Renal cortex interstitium (tissue), 11 donors: ENCODE measurements at regions not wholly inside any gene's neighbourhood (a gene's known extent, or its start where the extent isn't known, plus 50 kb on each side); places are given as distances from the start of the nearest gene placed in this dataset.
A peak's percentile ranks its signal among the peaks of the same experiment; 100 is the strongest.

ENCODE experiments used
- DNase-seq, 11 donors: peaks; one replicate each; pipeline ENCODE4 v3.0.0-alpha.2; 2013; ENCODE audit warnings: low read depth in 9 of 11, low spot score in 4 of 11; ENCODE audit errors: extremely low read depth in 1 of 11

- peak in 8 of 11 donors; percentile 44 to 74 (median 65) for DNase-seq
These were observed 213.6 kb upstream of the S1PR3 start for GRCh38 chr9:88777498-88778312.

GRCh38 chr9:88781628-88782391 is 209.5 kb upstream of the S1PR3 start:
- peak in 2 of 11 donors; percentile 20 to 39 for DNase-seq

DNA sequence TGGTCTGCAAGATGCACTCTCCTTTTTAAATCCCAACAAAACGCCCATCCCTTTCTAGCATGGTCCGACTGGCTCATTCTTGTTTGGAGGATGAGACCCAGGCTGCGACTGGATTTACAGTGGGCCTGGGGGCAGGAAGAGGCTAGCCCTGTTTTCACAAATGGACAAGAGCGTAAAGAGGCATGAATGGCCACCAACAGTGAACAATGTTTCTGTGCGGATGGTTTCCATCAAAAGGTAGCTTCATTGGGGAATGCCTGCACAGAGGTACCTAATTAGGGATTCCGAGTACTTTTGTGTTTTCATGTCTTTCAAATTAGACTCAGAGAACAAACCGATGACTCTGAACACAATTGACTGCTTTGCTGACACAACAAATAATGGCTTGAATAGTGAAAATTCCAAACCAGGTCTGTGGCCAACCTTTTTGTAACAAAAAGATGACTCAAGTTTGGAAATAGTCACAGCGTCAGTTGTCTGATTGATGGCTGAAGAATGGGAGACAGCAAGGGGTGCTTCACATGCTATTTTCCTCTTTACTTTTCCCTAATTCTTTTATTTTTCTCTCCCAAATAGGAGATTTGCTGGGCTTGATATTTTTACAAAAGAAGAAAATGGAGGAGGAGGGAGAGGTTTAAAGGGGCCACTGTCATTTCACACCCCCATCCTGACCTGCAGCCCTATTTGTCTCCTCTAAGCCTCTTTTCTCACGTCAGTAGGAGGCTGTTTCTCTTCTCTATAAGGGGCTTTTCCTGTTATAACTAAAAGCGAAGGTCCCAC is 208.1 kb upstream of the S1PR3 start:
- no peak for DNase-seq

DNA sequence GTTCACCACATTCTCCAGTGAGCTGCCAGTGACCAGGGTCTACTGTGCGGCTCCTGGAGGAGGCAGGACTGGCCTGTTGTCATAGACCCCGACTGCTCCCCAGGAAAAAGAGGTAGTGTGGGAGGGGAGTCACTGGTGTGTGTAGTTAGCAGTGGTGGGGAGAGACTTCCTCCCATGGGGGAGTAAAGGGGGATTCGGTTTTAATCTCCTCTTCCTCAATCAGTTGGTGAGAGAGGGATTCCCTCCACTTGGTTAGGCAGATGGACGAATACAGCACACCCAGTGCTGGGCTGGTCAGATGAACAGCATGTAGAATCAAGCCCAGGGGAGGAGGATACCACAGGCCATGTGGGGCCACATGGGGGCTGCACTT is 207.6 kb upstream of the S1PR3 start:
- no peak for DNase-seq

DNA sequence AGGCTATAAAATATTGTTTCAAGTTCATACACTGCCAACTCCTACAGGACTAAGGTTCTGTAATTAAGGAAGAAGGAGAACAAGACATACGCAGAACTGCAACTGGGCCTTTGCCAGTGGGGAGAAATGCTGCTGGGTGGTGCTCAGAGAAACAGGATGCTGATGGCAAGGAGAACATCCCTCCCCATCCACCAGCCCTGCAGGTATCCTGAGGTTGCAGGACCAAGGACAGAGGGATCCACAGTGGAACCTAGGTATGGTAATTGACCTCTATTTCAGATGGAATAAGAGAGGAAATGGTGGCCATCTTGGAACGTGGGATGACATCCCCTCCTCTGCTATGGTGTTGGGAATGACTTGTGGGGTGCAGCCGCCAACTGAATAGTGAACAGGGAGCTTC is 206.3 kb upstream of the S1PR3 start:
- no peak for DNase-seq

DNA sequence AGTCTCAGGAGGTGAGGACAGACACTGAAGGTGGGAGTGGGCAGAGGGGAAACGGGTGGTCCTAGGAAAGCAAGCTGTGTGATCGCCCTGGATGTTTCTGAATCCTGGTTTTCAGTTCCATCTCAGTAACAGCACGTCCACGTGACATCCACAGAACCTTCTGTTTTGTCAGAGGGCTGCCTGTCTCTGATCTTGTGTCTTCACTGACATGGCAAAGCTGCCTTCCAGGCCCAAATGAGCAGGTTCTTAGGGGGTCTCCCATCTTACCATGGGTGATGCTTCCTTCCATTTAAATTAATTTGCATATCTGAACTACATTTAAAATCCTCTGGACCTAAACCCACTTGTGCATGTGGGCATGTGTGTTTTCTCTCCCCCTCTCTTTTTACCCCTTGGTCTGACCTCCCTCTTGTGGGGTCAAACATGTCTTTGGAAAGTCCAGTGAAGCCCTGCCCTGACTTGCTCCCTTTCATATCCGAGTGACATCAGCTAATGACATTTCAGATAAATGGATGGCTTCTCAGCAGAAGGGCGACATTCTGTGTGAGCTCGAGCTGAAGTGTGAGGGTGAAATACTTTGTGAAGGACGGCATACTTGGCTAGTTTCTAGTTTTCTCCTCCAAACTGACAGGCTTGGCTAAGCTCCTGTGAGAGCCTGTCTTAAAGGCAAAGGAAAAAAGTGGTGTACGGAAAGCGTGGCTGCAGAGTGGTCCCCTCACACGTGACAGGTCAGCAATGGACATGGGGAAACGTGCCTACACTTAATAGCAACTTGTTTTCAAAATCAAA is 204.8 kb upstream of the S1PR3 start:
- no peak for DNase-seq

DNA sequence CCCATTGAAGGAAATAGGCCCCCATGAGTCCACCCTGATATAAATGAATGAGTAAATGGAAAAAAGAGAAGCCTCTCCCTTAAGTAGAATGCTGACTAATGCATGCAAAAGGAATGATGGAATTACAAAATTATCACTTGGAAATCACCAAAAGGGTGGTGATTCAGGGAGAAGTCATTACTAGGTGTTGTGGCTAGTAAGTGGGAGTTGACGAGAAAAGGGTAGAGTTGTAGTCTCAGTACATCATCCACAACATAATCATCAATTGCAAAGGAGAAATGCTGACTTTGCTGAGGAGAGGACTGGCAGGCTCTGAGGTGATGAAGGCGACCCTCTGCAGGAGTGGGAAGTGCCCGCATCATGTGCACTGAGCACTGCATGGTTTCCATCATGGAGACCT is 201.5 kb upstream of the S1PR3 start:
- no peak for DNase-seq

- DNase-seq = no peak
These were observed 200.0 kb upstream of the S1PR3 start for GRCh38 chr9:88791105-88791805.

- DNase-seq = no peak
These were observed 198.8 kb upstream of the S1PR3 start for GRCh38 chr9:88792502-88792901.

- DNase-seq = no peak
These were observed 197.2 kb upstream of the S1PR3 start for GRCh38 chr9:88794100-88794499.

- no peak for DNase-seq
These were observed 194.3 kb upstream of the S1PR3 start for GRCh38 chr9:88796947-88797346.

DNA sequence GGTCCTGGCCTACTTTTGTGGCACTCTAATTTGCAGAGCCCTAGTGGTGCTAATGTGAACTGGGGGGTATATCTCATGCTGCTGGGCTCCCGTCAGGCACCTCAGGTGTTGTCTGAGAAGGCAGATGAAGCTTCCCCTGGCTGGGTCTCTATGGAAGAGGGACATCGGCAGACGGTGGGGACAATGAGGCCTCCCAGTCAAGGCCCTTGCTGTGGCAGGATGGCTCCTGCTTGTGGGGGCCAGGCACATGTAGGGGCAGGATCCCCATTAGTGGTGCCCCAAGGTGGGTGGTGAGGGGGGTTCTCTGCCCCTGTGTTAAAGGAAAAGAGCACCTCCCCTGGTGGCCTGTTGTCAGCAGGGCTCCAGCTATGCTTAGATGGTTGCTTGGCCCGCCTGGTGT is 192.8 kb upstream of the S1PR3 start:
- no peak for DNase-seq

- DNase-seq = no peak
These were observed 191.5 kb upstream of the S1PR3 start for GRCh38 chr9:88799541-88800328.

DNA sequence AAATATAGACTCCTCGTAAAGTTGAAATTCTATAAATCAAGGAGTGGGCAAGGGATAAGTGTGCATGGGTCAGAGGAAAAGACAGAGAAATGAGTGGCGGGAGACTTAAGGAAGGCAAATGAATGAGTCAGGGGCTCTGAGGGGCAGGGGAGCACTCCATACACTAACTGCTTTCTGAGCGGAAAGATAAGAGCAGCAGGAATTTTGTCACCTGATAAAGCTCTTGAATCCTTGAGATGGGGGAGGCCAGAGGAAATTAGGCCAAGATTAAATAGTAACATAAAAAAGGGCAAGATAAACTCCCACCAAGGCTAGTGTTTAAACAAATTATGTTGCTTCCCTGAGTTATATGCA is 191.0 kb upstream of the S1PR3 start:
- DNase-seq = no peak

DNA sequence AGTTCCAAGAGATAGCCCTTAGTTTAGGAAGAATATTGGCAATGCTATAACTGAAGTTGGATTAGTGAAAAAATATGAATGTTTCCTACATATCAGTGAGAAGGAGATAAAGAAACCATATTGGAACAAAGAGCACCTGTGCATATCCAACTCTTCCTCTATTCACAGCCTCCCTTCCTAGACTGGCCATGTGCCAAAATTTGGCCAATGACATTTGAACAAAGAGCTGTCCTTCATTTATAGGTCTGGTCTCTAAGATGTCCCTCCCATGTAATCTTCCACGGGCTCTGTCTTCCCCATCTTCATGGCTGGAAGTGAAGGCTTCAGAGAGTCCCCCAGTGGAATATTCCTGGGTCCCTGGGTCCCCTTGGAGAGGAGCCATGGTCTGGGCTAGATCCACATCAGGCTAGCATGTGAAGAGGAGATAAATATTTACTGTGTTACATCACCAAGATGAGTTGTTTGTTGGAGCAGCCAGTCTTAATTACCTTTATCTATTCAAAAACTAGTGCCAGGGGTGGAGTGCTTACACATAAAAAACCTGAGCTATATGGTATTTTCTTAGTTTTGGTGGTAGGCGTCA is 190.0 kb upstream of the S1PR3 start:
- no peak for DNase-seq

DNA sequence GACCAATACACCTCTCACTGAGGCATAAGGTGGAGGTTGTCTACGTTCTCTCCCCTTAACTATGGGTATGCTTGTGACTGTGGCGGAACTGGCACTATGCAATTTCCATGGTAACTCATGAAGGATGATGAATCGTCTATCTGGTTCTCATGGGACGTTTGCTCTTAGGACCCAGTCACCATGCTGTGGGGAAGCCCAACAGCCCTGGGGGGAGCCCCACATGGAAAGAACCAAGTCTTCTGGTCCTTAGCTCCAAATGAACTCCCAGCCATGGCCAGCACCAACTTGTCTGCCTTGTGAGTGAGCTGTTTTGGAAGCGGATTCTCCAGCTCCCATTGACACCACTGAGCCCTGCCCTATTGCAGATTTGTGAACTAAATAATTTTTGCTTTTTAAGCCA is 188.7 kb upstream of the S1PR3 start:
- DNase-seq = no peak

- peak in 1 of 11 donors; percentile 50 for DNase-seq
These were observed 187.6 kb upstream of the S1PR3 start for GRCh38 chr9:88803546-88804253.
